Skeletal muscle satellite cell (primary cell): ENCODE measurements at regions not wholly inside any gene's neighbourhood (a gene's known extent, or its start where the extent isn't known, plus 50 kb on each side); places are given as distances from the start of the nearest gene placed in this dataset.

Source experiments
- H3K27me3 ChIP-seq: 2 replicates; pipeline ENCODE4 v1.7.0; 2013; ENCODE audit warnings: low read length; ENCODE audit not compliant: control insufficient read depth, insufficient read depth
- H3K36me3 ChIP-seq: 2 replicates; pipeline ENCODE4 v1.7.0; 2013; ENCODE audit warnings: mild to moderate bottlenecking, control low read depth, low read length; ENCODE audit not compliant: insufficient read depth
- H3K4me1 ChIP-seq: 2 replicates; pipeline ENCODE4 v1.7.0; 2013; ENCODE audit warnings: low read length; ENCODE audit not compliant: control insufficient read depth, insufficient read depth
- H3K4me2 ChIP-seq: 2 replicates; pipeline ENCODE4 v1.7.0; 2013; ENCODE audit warnings: mild to moderate bottlenecking, low read length
- H3K4me3 ChIP-seq: 2 replicates; pipeline ENCODE4 v1.7.0; 2013; ENCODE audit warnings: low read length
- H3K9ac ChIP-seq: 2 replicates; pipeline ENCODE4 v1.7.0; 2013; ENCODE audit warnings: mild to moderate bottlenecking, low read depth, low read length, moderate library complexity
- H3K9me3 ChIP-seq: replicated peaks from 2 replicates; pipeline ENCODE4 v1.7.0; 2013; ENCODE audit warnings: mild to moderate bottlenecking, control low read depth, low read length

- H3K9me3 ChIP-seq: no peaks in the 10 kb centered on the region
- no peak overlapping the region for H3K9ac ChIP-seq
- H3K4me3 ChIP-seq: no peak overlapping the region
- H3K4me1 ChIP-seq: no peaks in the 10 kb centered on the region
- H3K36me3 ChIP-seq: no peaks in the 10 kb centered on the region
- H3K27me3 ChIP-seq: no peaks in the 10 kb centered on the region
- H3K4me2 ChIP-seq: no peak overlapping the region
Measured at GRCh38 chr2:171608168-171608567, 79.1 kb upstream of the DYNC1I2 start.

GRCh38 chr2:171610824-171611223 lies 76.4 kb upstream of the DYNC1I2 start:
- Histone ChIP-seq H3K4me3 (no peak overlapping the region), H3K27me3 (no peaks in the 10 kb centered on the region)

GRCh38 chr2:171615069-171615468 lies 72.2 kb upstream of the DYNC1I2 start:
- Histone ChIP-seq H3K9me3 (no peaks in the 10 kb centered on the region), H3K36me3 (no peaks in the 10 kb centered on the region), H3K4me1 (peaks cover 7% of the 10 kb centered on the region), H3K9ac (peak overlapping the region; percentile 27), H3K4me3 (no peak overlapping the region), H3K4me2 (peak overlapping the region; percentile 52), H3K27me3 (no peaks in the 10 kb centered on the region)

More at GRCh38 chr2:171610824-171611223, 76.4 kb upstream of the DYNC1I2 start:
- H3K4me1 ChIP-seq: peaks cover 7% of the 10 kb centered on the region
- H3K4me2 ChIP-seq: no peak overlapping the region
- H3K9me3 ChIP-seq: no peaks in the 10 kb centered on the region
- no peak overlapping the region for H3K9ac ChIP-seq
- H3K36me3 ChIP-seq: no peaks in the 10 kb centered on the region

- no peaks in the 10 kb centered on the region for H3K36me3 ChIP-seq
- H3K27me3 ChIP-seq: no peaks in the 10 kb centered on the region
- H3K4me2 ChIP-seq: no peak overlapping the region
- no peaks in the 10 kb centered on the region for H3K9me3 ChIP-seq
- peaks cover 7% of the 10 kb centered on the region for H3K4me1 ChIP-seq
- no peak overlapping the region for H3K9ac ChIP-seq
- no peak overlapping the region for H3K4me3 ChIP-seq
Measured at GRCh38 chr2:171617981-171618380, 69.3 kb upstream of the DYNC1I2 start.

GRCh38 chr2:171625006-171625405 lies 62.3 kb upstream of the DYNC1I2 start:
- H3K4me3 ChIP-seq: no peak overlapping the region
- no peaks in the 10 kb centered on the region for H3K27me3 ChIP-seq

GRCh38 chr2:171626949-171627348 lies 60.3 kb upstream of the DYNC1I2 start:
- Histone ChIP-seq H3K27me3 (no peaks in the 10 kb centered on the region), H3K9me3 (peaks cover 12% of the 10 kb centered on the region), H3K4me1 (no peaks in the 10 kb centered on the region), H3K9ac (no peak overlapping the region), H3K36me3 (no peaks in the 10 kb centered on the region), H3K4me2 (no peak overlapping the region), H3K4me3 (no peak overlapping the region)

More at GRCh38 chr2:171625006-171625405, 62.3 kb upstream of the DYNC1I2 start:
- Histone ChIP-seq H3K36me3 (no peaks in the 10 kb centered on the region), H3K9ac (no peak overlapping the region), H3K9me3 (no peaks in the 10 kb centered on the region), H3K4me1 (no peaks in the 10 kb centered on the region), H3K4me2 (no peak overlapping the region)

- H3K36me3 ChIP-seq: no peaks in the 10 kb centered on the region
- no peak overlapping the region for H3K9ac ChIP-seq
- no peak overlapping the region for H3K4me3 ChIP-seq
- H3K9me3 ChIP-seq: peaks cover 12% of the 10 kb centered on the region
- no peaks in the 10 kb centered on the region for H3K4me1 ChIP-seq
- H3K4me2 ChIP-seq: no peak overlapping the region
- H3K27me3 ChIP-seq: no peaks in the 10 kb centered on the region
Measured at GRCh38 chr2:171627412-171627811, 59.9 kb upstream of the DYNC1I2 start.

- Histone ChIP-seq H3K4me3 (no peak overlapping the region), H3K27me3 (no peaks in the 10 kb centered on the region), H3K36me3 (no peaks in the 10 kb centered on the region), H3K4me1 (no peaks in the 10 kb centered on the region), H3K4me2 (no peak overlapping the region), H3K9me3 (peaks cover 12% of the 10 kb centered on the region), H3K9ac (no peak overlapping the region)
Measured at GRCh38 chr2:171629113-171629512, 58.2 kb upstream of the DYNC1I2 start.

- Histone ChIP-seq H3K9ac (no peak overlapping the region), H3K4me3 (no peak overlapping the region), H3K27me3 (no peaks in the 10 kb centered on the region), H3K9me3 (peaks cover 12% of the 10 kb centered on the region), H3K4me1 (no peaks in the 10 kb centered on the region), H3K4me2 (no peak overlapping the region), H3K36me3 (no peaks in the 10 kb centered on the region)
Measured at GRCh38 chr2:171630089-171630770, 57.0 kb upstream of the DYNC1I2 start.

- no peaks in the 10 kb centered on the region for H3K36me3 ChIP-seq
- H3K4me2 ChIP-seq: no peak overlapping the region
- no peaks in the 10 kb centered on the region for H3K4me1 ChIP-seq
- no peak overlapping the region for H3K9ac ChIP-seq
- H3K4me3 ChIP-seq: no peak overlapping the region
- no peaks in the 10 kb centered on the region for H3K27me3 ChIP-seq
- H3K9me3 ChIP-seq: peaks cover 12% of the 10 kb centered on the region
Measured at GRCh38 chr2:171630812-171631626, 56.2 kb upstream of the DYNC1I2 start.
